Coronary artery (tissue), 2 donors: ENCODE measurements at regions not wholly inside any gene's neighbourhood (a gene's known extent, or its start where the extent isn't known, plus 50 kb on each side); places are given as distances from the start of the nearest gene placed in this dataset.

Experiments
- DNase-seq: peaks from one replicate; pipeline ENCODE4 v3.0.0-alpha.2; 2017; ENCODE audit warnings: low spot score
- H3K27ac ChIP-seq, 2 donors: fragments of 200-600 bp; sonication (generic); one replicate each; pipeline ENCODE4 v1.5.1; 2016 to 2019
- H3K4me3 ChIP-seq: fragments of 200-600 bp; sonication (generic); 2 replicates; pipeline ENCODE4 v1.5.1; 2016; ENCODE audit warnings: mild to moderate bottlenecking, moderate library complexity
- TF ChIP-seq, protein P1 (sequence below): fragments of 200-600 bp; sonication (generic); IDR thresholded peaks from one replicate; pipeline ENCODE4 v1.5.1; 2019; ENCODE audit warnings: antibody characterized with exemption

DNA sequence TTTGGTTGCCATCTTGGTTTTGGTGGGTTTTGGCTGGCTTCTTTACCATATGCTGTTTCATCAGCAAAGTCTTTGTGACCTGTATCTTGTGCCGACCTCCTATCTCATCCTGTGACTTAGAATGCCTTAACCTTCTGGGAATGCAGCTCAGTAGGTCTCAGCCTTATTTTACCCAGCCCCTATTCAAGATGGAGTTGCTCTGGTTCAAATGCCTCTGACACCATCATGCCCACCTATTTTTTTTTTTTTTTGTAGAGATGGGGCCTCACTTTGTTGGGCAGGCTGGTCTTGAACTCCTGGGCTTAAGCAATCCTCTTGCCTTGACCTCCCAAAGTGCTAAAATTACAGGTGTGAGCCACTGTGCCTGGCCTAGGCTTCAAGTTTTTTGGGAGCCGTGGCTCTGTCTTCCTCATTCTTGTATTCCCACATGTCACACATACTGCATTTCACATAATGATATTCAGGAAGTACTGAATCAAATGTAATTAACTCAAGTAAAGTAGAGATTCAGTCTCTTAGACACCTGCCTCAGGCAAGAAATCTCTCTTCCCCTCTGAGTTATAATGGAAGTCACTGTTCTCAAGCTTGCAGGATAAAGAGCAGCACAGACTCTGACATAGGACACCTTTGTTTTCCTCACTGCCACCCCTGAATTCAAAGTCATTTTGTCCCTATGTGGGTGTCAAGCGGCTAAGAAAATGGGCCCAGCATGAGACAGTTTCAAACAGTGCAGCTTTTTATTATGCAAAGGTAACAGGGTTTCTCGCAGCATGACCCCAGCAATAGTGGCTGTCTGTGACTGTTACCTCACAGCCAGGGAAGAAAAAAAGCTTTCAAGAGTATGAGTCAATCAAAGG is 159.0 kb downstream of the PTPN11 start:
- TF ChIP-seq, protein P1, sequence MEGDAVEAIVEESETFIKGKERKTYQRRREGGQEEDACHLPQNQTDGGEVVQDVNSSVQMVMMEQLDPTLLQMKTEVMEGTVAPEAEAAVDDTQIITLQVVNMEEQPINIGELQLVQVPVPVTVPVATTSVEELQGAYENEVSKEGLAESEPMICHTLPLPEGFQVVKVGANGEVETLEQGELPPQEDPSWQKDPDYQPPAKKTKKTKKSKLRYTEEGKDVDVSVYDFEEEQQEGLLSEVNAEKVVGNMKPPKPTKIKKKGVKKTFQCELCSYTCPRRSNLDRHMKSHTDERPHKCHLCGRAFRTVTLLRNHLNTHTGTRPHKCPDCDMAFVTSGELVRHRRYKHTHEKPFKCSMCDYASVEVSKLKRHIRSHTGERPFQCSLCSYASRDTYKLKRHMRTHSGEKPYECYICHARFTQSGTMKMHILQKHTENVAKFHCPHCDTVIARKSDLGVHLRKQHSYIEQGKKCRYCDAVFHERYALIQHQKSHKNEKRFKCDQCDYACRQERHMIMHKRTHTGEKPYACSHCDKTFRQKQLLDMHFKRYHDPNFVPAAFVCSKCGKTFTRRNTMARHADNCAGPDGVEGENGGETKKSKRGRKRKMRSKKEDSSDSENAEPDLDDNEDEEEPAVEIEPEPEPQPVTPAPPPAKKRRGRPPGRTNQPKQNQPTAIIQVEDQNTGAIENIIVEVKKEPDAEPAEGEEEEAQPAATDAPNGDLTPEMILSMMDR, result no peak
- H3K27ac ChIP-seq, result no peak overlapping the region

DNA sequence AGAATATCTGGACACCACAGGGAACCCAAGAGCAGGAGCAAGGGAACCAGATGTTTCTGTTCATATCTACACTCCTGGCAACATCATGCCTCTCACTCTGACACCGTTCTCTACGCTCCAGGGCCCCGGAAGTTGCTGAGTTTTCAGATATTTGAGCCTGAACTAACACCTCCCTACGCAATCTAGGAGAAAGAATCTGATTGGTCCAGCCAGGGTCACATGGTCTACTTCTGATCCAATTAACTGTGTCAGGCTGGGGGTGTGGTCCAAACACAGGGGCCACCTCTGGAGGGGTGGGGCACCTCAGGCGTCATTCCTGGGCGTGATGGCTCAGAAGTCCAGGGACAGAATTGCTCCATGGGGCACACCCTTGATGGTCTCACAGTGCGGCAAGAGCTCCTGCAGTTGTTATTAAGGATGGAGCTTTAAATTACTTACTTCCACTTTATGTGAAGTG is 165.5 kb downstream of the PTPN11 start:
- no peak for DNase-seq
- TF ChIP-seq, protein P1, result no peak
- no peak overlapping the region for H3K27ac ChIP-seq
- H3K4me3 ChIP-seq, result no peak overlapping the region

More for the DNA sequence above, 159.0 kb downstream of the PTPN11 start:
- no peak overlapping the region for H3K4me3 ChIP-seq
- no peak for DNase-seq

DNA sequence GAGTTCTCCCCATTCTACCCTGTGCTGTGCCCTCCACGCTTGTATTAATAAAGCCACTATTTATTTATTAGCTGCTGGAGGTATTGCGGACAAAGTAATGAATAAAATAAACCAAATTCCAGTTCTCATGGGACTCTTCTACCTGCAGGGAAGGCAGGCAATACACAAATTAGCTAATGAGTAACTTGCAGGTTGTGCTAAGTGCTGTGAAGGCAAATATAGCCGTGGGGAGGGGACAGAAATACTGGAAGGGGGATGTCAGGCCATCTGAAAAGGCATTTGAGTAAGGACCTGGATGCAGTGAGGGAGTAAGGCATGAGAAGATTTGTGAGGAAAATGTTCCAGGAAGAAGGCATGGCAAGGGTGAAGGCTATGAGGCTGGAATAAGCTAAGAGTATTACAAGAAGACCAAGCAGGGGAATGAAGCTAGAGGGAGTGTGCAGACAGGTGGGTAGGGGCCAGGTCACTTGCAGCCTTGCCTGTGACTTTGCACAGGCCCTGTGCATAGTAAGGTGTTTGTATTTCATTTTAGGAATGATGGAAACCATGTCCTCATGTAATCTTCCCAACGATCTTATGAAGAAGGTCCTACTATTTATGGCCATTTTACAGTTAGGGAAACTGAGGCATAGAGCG is 167.5 kb downstream of the PTPN11 start:
- Histone ChIP-seq H3K4me3 (no peak overlapping the region), H3K27ac (no peak overlapping the region)
- TF ChIP-seq, protein P1, result no peak
- DNase-seq, result no peak

DNA sequence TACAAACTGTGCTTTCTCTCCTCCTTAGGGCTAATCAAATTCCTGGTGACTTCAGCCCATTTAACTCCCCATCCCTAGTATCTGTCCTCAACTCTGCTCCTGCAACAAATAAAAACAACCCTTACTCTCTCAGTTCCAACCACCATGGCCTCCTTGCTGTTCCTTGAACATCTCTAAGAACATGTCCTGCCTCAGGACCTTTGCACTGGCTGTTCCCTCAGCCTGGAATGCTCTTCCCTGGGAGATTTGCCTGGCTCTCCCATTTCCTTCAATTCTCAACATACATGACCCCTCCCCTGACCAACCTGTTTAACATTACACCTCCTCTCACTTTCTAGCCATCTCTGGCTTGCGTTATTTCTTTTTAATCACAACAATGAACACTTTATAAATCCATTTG is 170.5 kb downstream of the PTPN11 start:
- DNase-seq, result no peak
- Histone ChIP-seq H3K27ac (no peak overlapping the region), H3K4me3 (no peak overlapping the region)
- TF ChIP-seq, protein P1, result no peak

DNA sequence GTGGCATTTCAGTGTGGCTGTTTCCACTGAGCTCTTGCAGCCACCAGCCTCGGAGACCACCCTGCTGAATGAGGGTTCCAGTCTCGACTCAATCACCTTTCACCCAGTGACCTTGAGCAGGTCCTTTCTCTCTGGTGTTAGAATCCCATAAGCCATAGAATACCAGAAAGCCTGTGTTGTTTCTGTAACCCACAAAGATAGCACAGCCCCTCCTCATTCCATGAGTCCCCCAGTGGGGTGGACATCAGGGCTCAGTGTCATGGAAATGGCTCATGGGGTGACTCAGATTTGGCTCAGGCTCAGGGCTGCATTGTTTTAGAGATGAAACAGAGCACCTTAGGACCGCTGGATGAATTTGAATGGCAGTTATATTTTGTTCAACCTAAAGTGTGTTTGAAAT is 171.5 kb downstream of the PTPN11 start:
- no peak for DNase-seq
- no peak overlapping the region for H3K4me3 ChIP-seq
- TF ChIP-seq, protein P1, result no peak
- no peak overlapping the region for H3K27ac ChIP-seq

DNA sequence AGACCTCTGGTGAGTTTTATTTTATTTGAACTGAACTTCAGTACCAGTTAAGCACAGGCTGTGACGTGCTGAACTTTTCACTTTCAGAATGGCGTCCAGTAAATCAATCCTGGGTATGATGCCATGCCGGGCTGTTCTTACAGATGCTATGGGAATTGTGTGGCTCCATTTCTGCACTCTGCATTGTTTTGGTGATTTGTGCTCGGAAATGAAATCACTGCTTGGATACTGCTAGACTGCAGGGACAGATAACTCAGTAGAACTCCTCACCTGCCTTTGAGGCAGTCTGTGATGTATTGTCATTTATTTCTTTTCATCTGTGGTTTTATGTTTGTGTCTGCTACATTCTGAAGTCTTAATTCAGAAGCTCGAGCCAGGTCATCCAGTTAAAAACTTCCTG is 172.7 kb downstream of the PTPN11 start:
- Histone ChIP-seq H3K4me3 (no peak overlapping the region), H3K27ac (no peak overlapping the region)
- DNase-seq, result no peak
- TF ChIP-seq, protein P1, result no peak
